Stimulated activated naive CD8-positive, alpha-beta T cell treated with anti-CD3 and anti-CD28 coated beads, Interleukin-15, Interleukin-2, amounts not matched to agents 100 ng/mL and 50 ng/mL, for 24 hours (primary cell): ENCODE measurements at regions not wholly inside any gene's neighbourhood (a gene's known extent, or its start where the extent isn't known, plus 50 kb on each side); places are given as distances from the start of the nearest gene placed in this dataset.
"Not testable (repeated sequence)": the region's sequence is repeated elsewhere in the genome, so short reads cannot be mapped to it uniquely, and the experiment has no call there.

Source experiments
- H3K27ac Mint-ChIP-seq: one replicate; pipeline ENCODE4 v1.8.0; 2021; ENCODE audit warnings: mild to moderate bottlenecking, mixed read lengths
- H3K27me3 Mint-ChIP-seq: one replicate; pipeline ENCODE4 v1.8.0; 2021; ENCODE audit warnings: mixed read lengths
- H3K36me3 Mint-ChIP-seq: one replicate; pipeline ENCODE4 v1.8.0; 2021; ENCODE audit warnings: low read depth, mixed read lengths
- H3K4me1 Mint-ChIP-seq: one replicate; pipeline ENCODE4 v1.8.0; 2021; ENCODE audit warnings: low read depth, mixed read lengths
- H3K4me3 Mint-ChIP-seq: one replicate; pipeline ENCODE4 v1.8.0; 2021; ENCODE audit warnings: mild to moderate bottlenecking, mixed read lengths
- H3K9me3 Mint-ChIP-seq: one replicate; pipeline ENCODE4 v1.8.0; 2021; ENCODE audit warnings: mixed read lengths

DNA sequence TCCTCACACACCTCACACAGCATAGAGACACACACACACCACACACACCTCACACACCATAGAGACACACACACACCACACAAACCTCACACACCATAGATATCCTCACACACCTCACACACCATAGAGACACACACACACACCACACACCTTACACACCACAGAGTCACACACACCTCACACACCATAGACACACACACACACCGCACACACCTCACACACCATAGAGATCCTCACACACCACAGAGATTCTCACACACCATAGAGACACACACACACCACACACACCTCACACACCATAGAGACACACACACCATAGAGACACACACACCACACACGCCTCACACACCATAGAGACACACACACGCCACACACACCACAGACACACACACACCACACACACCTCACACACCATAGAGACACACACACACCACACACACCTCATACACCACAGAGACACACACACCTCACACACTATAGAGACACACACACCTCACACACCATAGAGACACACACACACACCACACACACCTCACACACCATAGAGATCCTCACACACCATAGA, 270.6 kb downstream of the CYRIA start:
- no peaks in the 10 kb centered on the region for H3K4me1 Mint-ChIP-seq
- H3K27me3 Mint-ChIP-seq: no peaks in the 10 kb centered on the region
- H3K9me3 Mint-ChIP-seq: no peaks in the 10 kb centered on the region
- no peak overlapping the region for H3K27ac Mint-ChIP-seq
- no peaks in the 10 kb centered on the region for H3K36me3 Mint-ChIP-seq
- H3K4me3 Mint-ChIP-seq: no peak overlapping the region

DNA sequence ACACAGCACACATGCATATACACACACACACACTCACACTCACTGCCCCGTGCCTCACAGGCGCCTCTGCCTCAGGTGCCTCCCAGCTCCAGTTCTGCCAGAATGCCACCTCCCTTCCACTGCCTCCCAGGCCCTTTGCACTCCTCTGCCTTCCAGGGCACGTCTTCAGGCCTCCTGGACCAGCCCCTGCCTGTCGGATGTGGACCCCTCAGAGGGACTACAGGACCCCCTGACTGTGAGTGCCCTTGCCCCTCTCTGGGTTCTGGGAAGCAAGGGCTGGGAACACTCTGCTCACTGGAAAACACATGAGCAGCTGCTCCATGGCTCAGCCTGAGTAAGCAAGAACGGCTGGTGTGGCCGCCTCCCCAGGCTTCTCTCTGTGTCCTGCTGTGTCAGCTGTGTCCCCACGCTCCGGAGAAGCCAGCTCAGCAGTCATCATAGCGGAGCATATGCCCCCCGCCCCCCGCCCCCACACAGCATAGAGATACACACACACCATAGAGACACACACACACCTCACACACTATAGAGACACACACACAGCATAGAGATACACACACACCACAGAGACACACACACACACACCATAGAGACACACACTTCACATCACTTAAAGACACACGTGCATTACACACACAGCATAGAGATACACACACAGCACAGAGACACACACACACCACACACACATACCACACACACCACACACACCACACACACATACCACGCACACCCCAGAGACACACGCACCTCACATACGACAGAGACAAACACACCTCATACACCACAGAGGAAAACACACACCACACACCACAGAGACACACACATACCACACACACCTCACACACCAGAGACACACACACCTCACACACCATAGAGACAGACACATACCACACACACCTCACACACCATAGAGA, 271.3 kb downstream of the CYRIA start:
- no peaks in the 10 kb centered on the region for H3K9me3 Mint-ChIP-seq
- H3K4me3 Mint-ChIP-seq: no peak overlapping the region
- no peaks in the 10 kb centered on the region for H3K36me3 Mint-ChIP-seq
- H3K27me3 Mint-ChIP-seq: no peaks in the 10 kb centered on the region
- H3K4me1 Mint-ChIP-seq: no peaks in the 10 kb centered on the region
- no peak overlapping the region for H3K27ac Mint-ChIP-seq

- Mint-ChIP-seq H3K36me3 (no peaks in the 10 kb centered on the region), H3K27ac (no peak overlapping the region), H3K4me1 (no peaks in the 10 kb centered on the region), H3K27me3 (no peaks in the 10 kb centered on the region), H3K9me3 (no peaks in the 10 kb centered on the region), H3K4me3 (no peak overlapping the region)
These were observed 272.0 kb downstream of the CYRIA start for GRCh38 chr2:16393500-16394071.

GRCh38 chr2:16392647-16393499, 272.8 kb downstream of the CYRIA start:
- Mint-ChIP-seq H3K4me3 (no peak overlapping the region), H3K4me1 (no peaks in the 10 kb centered on the region), H3K36me3 (no peaks in the 10 kb centered on the region), H3K27me3 (no peaks in the 10 kb centered on the region), H3K9me3 (no peaks in the 10 kb centered on the region), H3K27ac (no peak overlapping the region)

- Mint-ChIP-seq H3K27me3 (no peaks in the 10 kb centered on the region), H3K36me3 (no peaks in the 10 kb centered on the region), H3K4me1 (no peaks in the 10 kb centered on the region), H3K27ac (no peak overlapping the region), H3K4me3 (no peak overlapping the region), H3K9me3 (no peaks in the 10 kb centered on the region)
These were observed 273.6 kb downstream of the CYRIA start for GRCh38 chr2:16391986-16392385.

- H3K9me3 Mint-ChIP-seq: no peaks in the 10 kb centered on the region
- H3K36me3 Mint-ChIP-seq: no peaks in the 10 kb centered on the region
- H3K27me3 Mint-ChIP-seq: no peaks in the 10 kb centered on the region
- no peak overlapping the region for H3K27ac Mint-ChIP-seq
- H3K4me1 Mint-ChIP-seq: no peaks in the 10 kb centered on the region
- H3K4me3 Mint-ChIP-seq: no peak overlapping the region
These were observed 275.1 kb downstream of the CYRIA start for GRCh38 chr2:16390561-16390960.

DNA sequence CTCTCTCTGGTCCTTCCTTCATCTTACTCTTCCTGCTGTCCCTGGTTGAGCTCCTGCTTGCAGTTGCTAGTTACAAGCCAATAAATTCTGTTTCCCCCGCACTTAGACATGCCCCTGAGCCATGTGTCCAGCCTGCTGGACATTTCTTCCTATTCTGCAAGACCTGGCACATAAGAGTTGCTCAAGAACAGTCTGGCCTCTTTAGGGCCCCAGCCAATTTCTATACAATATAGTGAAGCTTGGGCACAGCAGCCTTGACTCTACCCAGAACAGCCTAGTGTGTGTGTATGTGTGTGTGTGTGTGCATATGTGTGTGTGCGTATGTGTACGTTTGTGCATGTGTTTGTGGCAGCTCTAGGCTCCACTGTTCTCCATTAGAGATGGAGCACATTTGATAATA, 276.0 kb downstream of the CYRIA start:
- no peak overlapping the region for H3K4me3 Mint-ChIP-seq
- H3K9me3 Mint-ChIP-seq: no peaks in the 10 kb centered on the region
- no peaks in the 10 kb centered on the region for H3K4me1 Mint-ChIP-seq
- H3K36me3 Mint-ChIP-seq: no peaks in the 10 kb centered on the region
- peaks cover under 1% of the 10 kb centered on the region for H3K27me3 Mint-ChIP-seq
- H3K27ac Mint-ChIP-seq: no peak overlapping the region

DNA sequence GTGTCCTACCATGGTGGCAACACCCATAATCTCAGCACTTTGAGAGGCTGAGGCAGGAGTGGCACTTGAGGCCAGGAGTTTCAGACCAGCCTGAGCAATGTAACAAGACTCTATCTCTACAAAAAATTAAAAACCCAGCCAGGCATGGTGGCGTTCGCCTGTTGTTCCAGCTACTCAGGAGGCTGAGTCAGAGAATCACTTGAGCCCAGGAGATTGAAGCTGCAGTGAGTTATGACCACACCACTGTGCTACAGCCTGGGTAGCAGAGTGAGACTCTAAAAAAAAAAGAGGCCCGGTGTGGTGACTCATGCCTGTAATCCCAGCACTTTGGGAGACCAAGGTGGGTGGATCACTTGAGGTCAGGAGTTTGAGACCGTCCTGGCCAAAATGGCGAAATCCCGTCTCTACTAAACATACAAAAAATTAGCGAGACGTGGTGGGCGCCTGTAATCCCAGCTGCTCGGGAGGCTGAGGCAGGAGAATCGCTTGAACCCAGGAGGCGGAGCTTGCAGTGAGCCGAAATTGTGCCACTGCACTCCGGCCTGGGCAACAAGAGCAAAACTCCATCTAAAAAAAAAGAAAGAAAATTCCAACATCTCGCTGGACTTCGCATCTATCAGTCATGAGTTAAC, 277.3 kb downstream of the CYRIA start:
- H3K4me1 Mint-ChIP-seq, H3K27ac Mint-ChIP-seq, H3K27me3 Mint-ChIP-seq, H3K36me3 Mint-ChIP-seq, H3K9me3 Mint-ChIP-seq, H3K4me3 Mint-ChIP-seq: not testable (repeated sequence)

DNA sequence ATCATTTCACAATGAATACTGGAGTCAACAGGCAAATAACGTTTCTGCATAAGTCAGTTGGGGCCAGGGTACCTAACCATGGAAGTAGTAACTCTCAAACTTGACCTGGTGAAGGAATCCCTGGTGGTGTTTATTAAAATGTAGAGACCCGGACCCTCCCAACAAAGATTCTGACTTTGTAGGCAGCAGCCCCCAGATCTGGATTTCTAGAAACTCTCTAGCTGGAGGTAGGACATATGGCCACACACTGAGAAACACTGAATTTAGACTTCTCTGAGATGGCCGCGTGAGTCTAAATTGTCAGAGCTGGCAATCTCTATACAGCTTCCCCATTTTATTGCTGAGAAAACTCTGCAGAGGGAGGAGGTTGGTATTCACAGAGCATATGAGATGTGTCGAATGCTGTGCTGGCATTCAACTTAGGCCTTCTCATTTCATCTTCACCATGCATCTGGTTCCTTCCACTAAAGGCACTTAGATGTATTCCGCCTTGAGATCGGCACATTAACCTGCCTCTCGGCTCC, 278.1 kb downstream of the CYRIA start:
- Mint-ChIP-seq H3K4me1 (no peaks in the 10 kb centered on the region), H3K27ac (no peak overlapping the region), H3K36me3 (no peaks in the 10 kb centered on the region), H3K27me3 (peaks cover 3% of the 10 kb centered on the region), H3K4me3 (no peak overlapping the region), H3K9me3 (no peaks in the 10 kb centered on the region)

DNA sequence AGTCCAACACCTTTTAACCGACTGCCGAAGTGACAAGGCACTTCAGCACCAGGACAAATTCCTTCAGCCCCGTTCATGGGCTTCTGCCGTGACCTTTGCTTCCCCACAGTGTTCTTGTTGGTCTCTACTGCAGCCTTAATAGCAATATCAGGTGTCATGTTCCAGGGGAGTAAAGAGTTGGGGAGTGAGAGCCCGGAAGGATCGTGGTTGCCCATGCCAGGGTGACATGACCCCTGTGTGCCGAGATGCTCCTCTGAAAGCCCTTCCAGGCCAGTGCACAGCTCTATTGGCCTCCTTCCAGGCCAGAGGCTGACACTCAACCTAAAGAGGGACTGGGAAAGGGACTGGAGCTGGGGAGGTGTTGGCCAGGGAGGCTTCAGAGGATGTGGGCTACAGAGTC, 279.2 kb downstream of the CYRIA start:
- Mint-ChIP-seq H3K4me1 (no peaks in the 10 kb centered on the region), H3K27me3 (peaks cover 3% of the 10 kb centered on the region), H3K9me3 (no peaks in the 10 kb centered on the region), H3K4me3 (no peak overlapping the region), H3K36me3 (no peaks in the 10 kb centered on the region), H3K27ac (no peak overlapping the region)

- no peak overlapping the region for H3K4me3 Mint-ChIP-seq
- H3K36me3 Mint-ChIP-seq: no peaks in the 10 kb centered on the region
- H3K27me3 Mint-ChIP-seq: peaks cover 3% of the 10 kb centered on the region
- no peaks in the 10 kb centered on the region for H3K4me1 Mint-ChIP-seq
- H3K27ac Mint-ChIP-seq: no peak overlapping the region
- H3K9me3 Mint-ChIP-seq: no peaks in the 10 kb centered on the region
These were observed 279.6 kb downstream of the CYRIA start for GRCh38 chr2:16386031-16386430.

DNA sequence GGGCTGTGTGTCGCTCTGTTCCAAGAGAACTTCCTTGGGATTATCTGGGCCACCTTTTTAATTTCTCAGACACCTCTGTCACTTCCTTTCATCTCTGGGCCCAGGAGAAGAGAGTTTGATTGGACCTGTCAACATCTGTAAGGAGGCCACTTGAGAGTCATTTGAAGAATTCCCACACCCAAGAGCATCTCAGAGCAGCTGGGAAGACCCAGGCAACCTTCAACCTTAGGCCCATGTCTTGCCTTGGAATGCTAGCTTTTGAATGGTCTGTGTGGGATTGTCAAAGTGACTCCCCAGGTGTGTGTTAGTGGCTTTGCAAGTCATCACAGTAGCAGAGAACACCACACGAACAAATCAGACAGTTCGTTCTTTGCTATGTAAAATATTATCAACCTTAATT, 280.3 kb downstream of the CYRIA start:
- Mint-ChIP-seq H3K9me3 (no peaks in the 10 kb centered on the region), H3K4me3 (no peak overlapping the region), H3K36me3 (no peaks in the 10 kb centered on the region), H3K27ac (no peak overlapping the region), H3K4me1 (no peaks in the 10 kb centered on the region), H3K27me3 (peaks cover 3% of the 10 kb centered on the region)

DNA sequence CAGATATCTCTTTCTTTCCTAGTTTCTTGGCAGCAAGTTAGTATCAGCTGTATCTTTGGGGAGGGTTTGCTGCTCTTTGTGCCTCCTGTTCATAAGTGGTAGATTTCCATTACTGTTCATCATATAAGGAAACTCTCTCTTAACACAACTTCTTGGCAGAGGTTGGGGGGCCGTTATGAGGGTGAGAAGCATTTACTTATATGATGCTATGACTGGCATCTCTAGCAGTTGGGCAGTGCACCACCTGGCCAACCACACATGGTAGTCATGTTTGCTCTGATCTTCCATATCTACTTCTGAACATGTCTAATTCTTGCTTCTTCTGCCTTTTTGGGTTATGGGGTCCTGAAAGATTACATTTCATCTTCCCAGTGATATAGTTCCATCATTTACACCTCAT, 282.2 kb downstream of the CYRIA start:
- no peaks in the 10 kb centered on the region for H3K4me1 Mint-ChIP-seq
- H3K4me3 Mint-ChIP-seq: no peak overlapping the region
- H3K27ac Mint-ChIP-seq: no peak overlapping the region
- no peaks in the 10 kb centered on the region for H3K9me3 Mint-ChIP-seq
- no peaks in the 10 kb centered on the region for H3K36me3 Mint-ChIP-seq
- H3K27me3 Mint-ChIP-seq: peaks cover 3% of the 10 kb centered on the region

DNA sequence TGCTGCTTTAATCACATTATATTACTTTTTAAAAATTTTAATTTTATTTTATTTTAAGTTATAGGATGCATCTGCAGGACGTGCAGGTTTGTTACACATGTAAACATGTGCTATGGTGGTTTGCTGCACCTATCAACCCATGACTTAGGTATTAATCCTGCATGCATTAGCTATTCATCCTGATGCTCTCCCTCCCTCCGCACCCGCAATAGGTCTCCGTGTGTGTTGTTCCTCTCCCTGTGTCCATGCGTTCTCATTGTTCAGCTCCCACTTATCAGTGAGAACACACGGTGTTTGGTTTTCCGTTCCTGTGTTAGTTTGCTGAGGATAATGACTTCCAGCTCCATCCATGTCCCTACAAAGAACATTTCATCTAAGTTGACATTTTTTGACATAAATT, 283.2 kb downstream of the CYRIA start:
- no peaks in the 10 kb centered on the region for H3K36me3 Mint-ChIP-seq
- H3K9me3 Mint-ChIP-seq: no peaks in the 10 kb centered on the region
- no peak overlapping the region for H3K27ac Mint-ChIP-seq
- no peaks in the 10 kb centered on the region for H3K4me1 Mint-ChIP-seq
- peaks cover 3% of the 10 kb centered on the region for H3K27me3 Mint-ChIP-seq
- H3K4me3 Mint-ChIP-seq: no peak overlapping the region
